GM12873 (cell line): ENCODE measurements at regions not wholly inside any gene's neighbourhood (a gene's known extent, or its start where the extent isn't known, plus 50 kb on each side); places are given as distances from the start of the nearest gene placed in this dataset.
A peak's percentile ranks its signal among the peaks of the same experiment; 100 is the strongest.

Experiments
- CTCF ChIP-seq: IDR thresholded peaks from 2 replicates; pipeline ENCODE4 v1.5.1; 2012; ENCODE audit warnings: low read depth, mild to moderate bottlenecking, moderate library complexity, low read length, control low read depth; ENCODE audit not compliant: insufficient read depth; ENCODE audit errors: missing control alignments

GRCh38 chr3:150307311-150308036 is 100.6 kb upstream of the TSC22D2 start:
- no peak for TF ChIP-seq CTCF

- TF ChIP-seq CTCF = no peak
Observed at GRCh38 chr3:150306906-150307305, 101.2 kb upstream of the TSC22D2 start.

- no peak for TF ChIP-seq CTCF
Observed at GRCh38 chr3:150306083-150306482, 102.0 kb upstream of the TSC22D2 start.

- peak; percentile 49 for TF ChIP-seq CTCF
Observed at GRCh38 chr3:150303768-150304167, 104.3 kb upstream of the TSC22D2 start.

GRCh38 chr3:150302246-150302645 is 105.9 kb upstream of the TSC22D2 start:
- no peak for TF ChIP-seq CTCF

- no peak for TF ChIP-seq CTCF
Observed at GRCh38 chr3:150300852-150301517, 107.1 kb upstream of the TSC22D2 start.

GRCh38 chr3:150300388-150300787 is 107.7 kb upstream of the TSC22D2 start:
- no peak for TF ChIP-seq CTCF
